ENCODE measurements at regions not wholly inside any gene's neighbourhood (a gene's known extent, or its start where the extent isn't known, plus 50 kb on each side); places are given as distances from the start of the nearest gene placed in this dataset.

DNA sequence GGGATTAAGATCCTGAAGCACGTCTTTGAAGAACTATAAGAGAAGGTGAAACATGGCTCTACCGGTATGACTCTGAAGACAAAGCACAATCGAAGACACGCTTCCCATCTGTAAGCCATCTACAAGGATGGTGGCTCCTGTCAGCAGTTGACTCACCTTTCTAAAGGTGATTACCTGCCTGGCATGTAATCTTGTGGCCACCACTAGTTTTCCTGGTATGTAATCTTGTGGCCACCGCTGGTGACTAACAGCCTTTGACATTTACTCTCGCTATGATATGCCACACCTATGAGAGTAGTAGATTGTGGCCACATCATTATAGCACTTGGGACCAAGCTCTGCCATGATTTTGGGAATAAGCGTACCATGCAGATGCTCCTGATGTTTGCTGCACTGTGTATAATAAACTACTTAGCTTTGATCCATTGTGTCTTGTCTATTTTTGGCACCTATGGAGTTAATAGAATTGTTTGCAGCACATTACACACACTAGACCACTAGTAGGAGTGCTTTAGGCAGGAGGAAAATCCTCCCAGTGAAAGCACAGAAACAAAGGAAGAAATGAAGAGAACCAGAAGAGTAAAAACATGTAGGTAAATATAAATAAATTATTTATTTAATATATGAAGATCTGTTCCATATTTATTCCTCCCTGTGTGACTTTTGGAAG, 59.8 kb downstream of the VAX1 start:
- Histone ChIP-seq H3K27ac (no peak overlapping the region), H2AFZ (no peak overlapping the region), H3K27me3 (peaks cover 1% of the 10 kb centered on the region), H3K36me3 (replicated peaks; ENCODE audit: insufficient read depth, low read depth) (no peaks in the 10 kb centered on the region), H4K20me1 (ENCODE audit: insufficient read depth, poor library complexity, severe bottlenecking) (no peaks in the 10 kb centered on the region), H3K79me2 (no peaks in the 10 kb centered on the region), H3K4me1 (ENCODE audit: insufficient read depth) (no peaks in the 10 kb centered on the region), H3K4me3 (no peak overlapping the region), H3K9me3 (ENCODE audit: low read depth) (no peaks in the 10 kb centered on the region), H3K9me2 (replicated peaks; ENCODE audit: insufficient read depth) (no peaks in the 10 kb centered on the region), H3K4me2 (no peak overlapping the region)
- WGBS (ENCODE audit: low lambda C conversion rate, missing lambda C conversion rate): 72% methylated on average over 7 of the region's 7 CpGs
- TF ChIP-seq EZH2phosphoT487 (IDR thresholded peaks at IDR 0.05; ENCODE audit: low read depth, severe bottlenecking, unreplicated experiment) (no peak), EZH2 (IDR thresholded peaks at IDR 0.05; ENCODE audit: borderline replicate concordance) (no peak)
- TF ChIP-seq, protein P1, sequence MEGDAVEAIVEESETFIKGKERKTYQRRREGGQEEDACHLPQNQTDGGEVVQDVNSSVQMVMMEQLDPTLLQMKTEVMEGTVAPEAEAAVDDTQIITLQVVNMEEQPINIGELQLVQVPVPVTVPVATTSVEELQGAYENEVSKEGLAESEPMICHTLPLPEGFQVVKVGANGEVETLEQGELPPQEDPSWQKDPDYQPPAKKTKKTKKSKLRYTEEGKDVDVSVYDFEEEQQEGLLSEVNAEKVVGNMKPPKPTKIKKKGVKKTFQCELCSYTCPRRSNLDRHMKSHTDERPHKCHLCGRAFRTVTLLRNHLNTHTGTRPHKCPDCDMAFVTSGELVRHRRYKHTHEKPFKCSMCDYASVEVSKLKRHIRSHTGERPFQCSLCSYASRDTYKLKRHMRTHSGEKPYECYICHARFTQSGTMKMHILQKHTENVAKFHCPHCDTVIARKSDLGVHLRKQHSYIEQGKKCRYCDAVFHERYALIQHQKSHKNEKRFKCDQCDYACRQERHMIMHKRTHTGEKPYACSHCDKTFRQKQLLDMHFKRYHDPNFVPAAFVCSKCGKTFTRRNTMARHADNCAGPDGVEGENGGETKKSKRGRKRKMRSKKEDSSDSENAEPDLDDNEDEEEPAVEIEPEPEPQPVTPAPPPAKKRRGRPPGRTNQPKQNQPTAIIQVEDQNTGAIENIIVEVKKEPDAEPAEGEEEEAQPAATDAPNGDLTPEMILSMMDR (IDR thresholded peaks at IDR 0.05; ENCODE audit: poor library complexity): no peak
- no peak for DNase-seq (ENCODE audit: low spot score)

GRCh38 chr10:117075064-117075463, 63.0 kb downstream of the VAX1 start:
- Histone ChIP-seq H3K36me3 (replicated peaks; ENCODE audit: insufficient read depth, low read depth) (no peaks in the 10 kb centered on the region), H3K4me3 (no peak overlapping the region), H3K27me3 (peaks cover 12% of the 10 kb centered on the region), H3K9me2 (replicated peaks; ENCODE audit: insufficient read depth) (no peaks in the 10 kb centered on the region), H3K4me2 (no peak overlapping the region), H2AFZ (no peak overlapping the region), H3K27ac (no peak overlapping the region), H3K79me2 (no peaks in the 10 kb centered on the region), H3K9me3 (ENCODE audit: low read depth) (no peaks in the 10 kb centered on the region), H3K4me1 (ENCODE audit: insufficient read depth) (no peaks in the 10 kb centered on the region), H4K20me1 (ENCODE audit: insufficient read depth, poor library complexity, severe bottlenecking) (no peaks in the 10 kb centered on the region)
- TF ChIP-seq, protein P1 (IDR thresholded peaks at IDR 0.05; ENCODE audit: poor library complexity): no peak
- no peak for TF ChIP-seq EZH2phosphoT487 (IDR thresholded peaks at IDR 0.05; ENCODE audit: low read depth, severe bottlenecking, unreplicated experiment)
- peak; percentile 5 for DNase-seq (ENCODE audit: low spot score)
- 92% methylated on average over 1 of the region's 1 CpG for WGBS (ENCODE audit: low lambda C conversion rate, missing lambda C conversion rate)

DNA sequence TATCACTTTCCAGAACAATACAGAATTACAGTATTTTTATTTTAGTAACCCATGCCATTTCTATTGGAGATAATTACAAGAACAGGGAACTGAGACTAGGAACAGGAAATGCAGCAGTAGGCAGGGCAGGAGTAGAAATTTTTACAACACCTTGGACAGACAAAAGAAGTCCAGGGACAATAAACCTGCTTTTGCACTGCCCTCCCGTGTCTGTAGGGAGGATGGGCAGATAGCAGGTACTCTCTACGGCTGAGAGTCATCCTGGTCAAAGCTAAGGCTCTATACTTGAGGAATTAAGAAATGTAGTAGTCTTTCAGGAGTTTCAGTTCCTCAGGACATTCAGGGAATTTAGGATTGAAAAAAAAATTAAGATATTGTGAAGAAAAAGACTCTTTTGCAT, 63.4 kb downstream of the VAX1 start:
- H2AFZ ChIP-seq: no peak overlapping the region
- H3K9me2 ChIP-seq (replicated peaks; ENCODE audit: insufficient read depth): no peaks in the 10 kb centered on the region
- no peaks in the 10 kb centered on the region for H3K79me2 ChIP-seq
- TF ChIP-seq EZH2 (IDR thresholded peaks at IDR 0.05; ENCODE audit: borderline replicate concordance): no peak
- TF ChIP-seq, protein P1 (IDR thresholded peaks at IDR 0.05; ENCODE audit: poor library complexity): peak; percentile 36
- H3K4me2 ChIP-seq: no peak overlapping the region
- H3K9me3 ChIP-seq (ENCODE audit: low read depth): no peaks in the 10 kb centered on the region
- peaks cover 12% of the 10 kb centered on the region for H3K27me3 ChIP-seq
- no peak overlapping the region for H3K27ac ChIP-seq
- H3K4me3 ChIP-seq: no peak overlapping the region
- WGBS (ENCODE audit: low lambda C conversion rate, missing lambda C conversion rate): 2% methylated on average over 2 of the region's 2 CpGs
- no peaks in the 10 kb centered on the region for H3K4me1 ChIP-seq (ENCODE audit: insufficient read depth)
- H3K36me3 ChIP-seq (replicated peaks; ENCODE audit: insufficient read depth, low read depth): no peaks in the 10 kb centered on the region
- no peaks in the 10 kb centered on the region for H4K20me1 ChIP-seq (ENCODE audit: insufficient read depth, poor library complexity, severe bottlenecking)
- DNase-seq (ENCODE audit: low spot score): peak; percentile 42
